ENCODE measurements at regions not wholly inside any gene's neighbourhood (a gene's known extent, or its start where the extent isn't known, plus 50 kb on each side); places are given as distances from the start of the nearest gene placed in this dataset.

DNA sequence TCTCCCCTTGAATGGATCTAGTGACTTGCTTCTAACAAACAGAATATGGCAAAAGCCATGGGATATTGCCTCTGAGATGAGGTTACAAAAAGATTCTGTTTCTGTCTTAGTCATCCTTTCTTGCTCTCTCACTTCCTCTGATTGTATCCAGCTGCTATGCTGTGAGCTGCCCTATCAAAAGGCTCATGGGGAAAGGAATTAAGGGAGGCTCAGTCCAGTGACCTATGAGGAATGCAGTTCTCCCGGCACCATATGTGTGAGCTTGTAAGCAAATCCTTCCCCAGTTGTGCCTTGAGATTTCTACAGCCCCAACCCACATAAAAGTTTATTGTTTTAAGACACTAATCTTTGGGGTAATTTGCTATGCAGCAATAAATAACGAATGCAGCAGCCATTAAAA is 183.1 kb downstream of the KLHL28 start (continued):
- TF ChIP-seq, protein P1, sequence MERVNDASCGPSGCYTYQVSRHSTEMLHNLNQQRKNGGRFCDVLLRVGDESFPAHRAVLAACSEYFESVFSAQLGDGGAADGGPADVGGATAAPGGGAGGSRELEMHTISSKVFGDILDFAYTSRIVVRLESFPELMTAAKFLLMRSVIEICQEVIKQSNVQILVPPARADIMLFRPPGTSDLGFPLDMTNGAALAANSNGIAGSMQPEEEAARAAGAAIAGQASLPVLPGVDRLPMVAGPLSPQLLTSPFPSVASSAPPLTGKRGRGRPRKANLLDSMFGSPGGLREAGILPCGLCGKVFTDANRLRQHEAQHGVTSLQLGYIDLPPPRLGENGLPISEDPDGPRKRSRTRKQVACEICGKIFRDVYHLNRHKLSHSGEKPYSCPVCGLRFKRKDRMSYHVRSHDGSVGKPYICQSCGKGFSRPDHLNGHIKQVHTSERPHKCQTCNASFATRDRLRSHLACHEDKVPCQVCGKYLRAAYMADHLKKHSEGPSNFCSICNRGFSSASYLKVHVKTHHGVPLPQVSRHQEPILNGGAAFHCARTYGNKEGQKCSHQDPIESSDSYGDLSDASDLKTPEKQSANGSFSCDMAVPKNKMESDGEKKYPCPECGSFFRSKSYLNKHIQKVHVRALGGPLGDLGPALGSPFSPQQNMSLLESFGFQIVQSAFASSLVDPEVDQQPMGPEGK (CRISPR knock-in tag; IDR thresholded peaks at IDR 0.05) = no peak
- no peak for TF ChIP-seq BRD4 (CRISPR knock-in tag; IDR thresholded peaks at IDR 0.05)
- TF ChIP-seq, protein P2, sequence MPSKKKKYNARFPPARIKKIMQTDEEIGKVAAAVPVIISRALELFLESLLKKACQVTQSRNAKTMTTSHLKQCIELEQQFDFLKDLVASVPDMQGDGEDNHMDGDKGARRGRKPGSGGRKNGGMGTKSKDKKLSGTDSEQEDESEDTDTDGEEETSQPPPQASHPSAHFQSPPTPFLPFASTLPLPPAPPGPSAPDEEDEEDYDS (CRISPR knock-in tag; IDR thresholded peaks at IDR 0.05) = no peak
- TF ChIP-seq, protein P3, sequence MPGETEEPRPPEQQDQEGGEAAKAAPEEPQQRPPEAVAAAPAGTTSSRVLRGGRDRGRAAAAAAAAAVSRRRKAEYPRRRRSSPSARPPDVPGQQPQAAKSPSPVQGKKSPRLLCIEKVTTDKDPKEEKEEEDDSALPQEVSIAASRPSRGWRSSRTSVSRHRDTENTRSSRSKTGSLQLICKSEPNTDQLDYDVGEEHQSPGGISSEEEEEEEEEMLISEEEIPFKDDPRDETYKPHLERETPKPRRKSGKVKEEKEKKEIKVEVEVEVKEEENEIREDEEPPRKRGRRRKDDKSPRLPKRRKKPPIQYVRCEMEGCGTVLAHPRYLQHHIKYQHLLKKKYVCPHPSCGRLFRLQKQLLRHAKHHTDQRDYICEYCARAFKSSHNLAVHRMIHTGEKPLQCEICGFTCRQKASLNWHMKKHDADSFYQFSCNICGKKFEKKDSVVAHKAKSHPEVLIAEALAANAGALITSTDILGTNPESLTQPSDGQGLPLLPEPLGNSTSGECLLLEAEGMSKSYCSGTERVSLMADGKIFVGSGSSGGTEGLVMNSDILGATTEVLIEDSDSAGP (CRISPR knock-in tag; IDR thresholded peaks at IDR 0.05; ENCODE audit: borderline replicate concordance) = no peak
- no peak for TF ChIP-seq KAT2B (IDR thresholded peaks at IDR 0.05; ENCODE audit: borderline replicate concordance, low read depth, low read length)
- TF ChIP-seq ZNF879 (CRISPR knock-in tag; IDR thresholded peaks at IDR 0.05) = no peak
- TF ChIP-seq ATF1 (CRISPR knock-in tag; IDR thresholded peaks at IDR 0.05) = no peak
- TF ChIP-seq PAWR (CRISPR knock-in tag; IDR thresholded peaks at IDR 0.05; ENCODE audit: borderline replicate concordance) = no peak
- no peak for TF ChIP-seq ZNF33B (CRISPR knock-in tag; IDR thresholded peaks at IDR 0.05)
- TF ChIP-seq NCOA5 (CRISPR knock-in tag; IDR thresholded peaks at IDR 0.05) = no peak
- TF ChIP-seq ARNTL (CRISPR knock-in tag; IDR thresholded peaks at IDR 0.05) = no peak

DNA sequence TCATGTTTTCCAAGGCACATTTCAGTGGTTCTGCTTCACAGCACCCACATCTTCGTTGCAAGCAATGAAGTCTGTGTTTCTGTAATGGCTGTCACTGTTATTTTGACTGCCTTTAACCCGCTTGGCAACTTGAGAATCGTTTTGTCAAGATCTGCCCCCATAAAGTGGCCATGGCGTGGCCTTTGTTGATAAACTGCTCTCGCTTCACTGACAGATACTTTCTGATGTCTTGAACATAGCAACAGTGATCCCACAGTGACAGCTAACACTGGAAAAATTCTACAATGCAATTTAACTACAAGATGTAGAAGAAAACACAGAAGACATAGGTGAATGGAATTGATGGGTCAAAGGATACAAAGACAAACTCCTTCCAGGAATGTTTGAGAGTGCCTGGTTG is 184.2 kb downstream of the KLHL28 start:
- Histone ChIP-seq H3K4me3 (replicated peaks in 1 of 3; ENCODE audit: insufficient read depth in 1 of 3, low read depth in 2 of 3, low read length in 3 of 3) (no peak overlapping the region), H3K27ac (ENCODE audit: extremely low read length, insufficient read depth, low read length) (no peak overlapping the region), H3K9ac (ENCODE audit: insufficient read depth, low read depth, low read length) (no peak overlapping the region), H3K36me3 (replicated peaks in 1 of 2; ENCODE audit: control insufficient read depth in 1 of 2, insufficient read depth in 2 of 2, low read length in 2 of 2) (no peaks in the 10 kb centered on the region), H3K4me1 (ENCODE audit: insufficient read depth, low read length) (no peaks in the 10 kb centered on the region), H4K20me1 (ENCODE audit: insufficient read depth, low read length) (no peaks in the 10 kb centered on the region), H3K9me3 (ENCODE audit: low read length) (no peaks in the 10 kb centered on the region), H3K79me2 (ENCODE audit: insufficient read depth, low read length) (no peaks in the 10 kb centered on the region), H2AFZ (ENCODE audit: low read length) (no peak overlapping the region), H3K4me2 (ENCODE audit: low read depth, low read length) (no peak overlapping the region), H3K27me3 (ENCODE audit: control insufficient read depth in 1 of 2, insufficient read depth in 2 of 2, low read length in 2 of 2) (no peaks in the 10 kb centered on the region)
- DNase-seq (ENCODE audit: low spot score) (no peak), FAIRE-seq (no peak), ATAC-seq (no peak)
- POLR2A ChIA-PET = no interaction called here
- WGBS (ENCODE audit: low lambda C conversion rate) = 2% methylated on average over 5 of the region's 5 CpGs
- CTCF ChIA-PET (ENCODE audit: low intra/inter-chr PET ratio, low total read pairs) = no interaction called here
- TF ChIP-seq HOXA7 (CRISPR knock-in tag; IDR thresholded peaks at IDR 0.05) = no peak
- TF ChIP-seq TMF1 (CRISPR knock-in tag; IDR thresholded peaks at IDR 0.05; ENCODE audit: low read depth) = no peak
- TF ChIP-seq, protein P4, sequence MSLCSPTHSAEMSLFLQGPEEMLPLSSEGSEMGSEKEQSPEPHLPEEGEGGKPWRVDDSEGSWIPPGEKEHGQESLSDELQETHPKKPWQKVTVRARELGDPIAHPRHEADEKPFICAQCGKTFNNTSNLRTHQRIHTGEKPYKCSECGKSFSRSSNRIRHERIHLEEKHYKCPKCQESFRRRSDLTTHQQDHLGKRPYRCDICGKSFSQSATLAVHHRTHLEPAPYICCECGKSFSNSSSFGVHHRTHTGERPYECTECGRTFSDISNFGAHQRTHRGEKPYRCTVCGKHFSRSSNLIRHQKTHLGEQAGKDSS (CRISPR knock-in tag; IDR thresholded peaks at IDR 0.05; ENCODE audit: borderline replicate concordance, low read depth) = no peak
- no peak for TF ChIP-seq RFXANK (CRISPR knock-in tag; IDR thresholded peaks at IDR 0.05)
- TF ChIP-seq ZNF749 (CRISPR knock-in tag; IDR thresholded peaks at IDR 0.05; ENCODE audit: borderline replicate concordance) = no peak
- TF ChIP-seq, protein P5, sequence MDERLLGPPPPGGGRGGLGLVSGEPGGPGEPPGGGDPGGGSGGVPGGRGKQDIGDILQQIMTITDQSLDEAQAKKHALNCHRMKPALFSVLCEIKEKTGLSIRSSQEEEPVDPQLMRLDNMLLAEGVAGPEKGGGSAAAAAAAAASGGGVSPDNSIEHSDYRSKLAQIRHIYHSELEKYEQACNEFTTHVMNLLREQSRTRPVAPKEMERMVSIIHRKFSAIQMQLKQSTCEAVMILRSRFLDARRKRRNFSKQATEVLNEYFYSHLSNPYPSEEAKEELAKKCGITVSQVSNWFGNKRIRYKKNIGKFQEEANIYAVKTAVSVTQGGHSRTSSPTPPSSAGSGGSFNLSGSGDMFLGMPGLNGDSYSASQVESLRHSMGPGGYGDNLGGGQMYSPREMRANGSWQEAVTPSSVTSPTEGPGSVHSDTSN (CRISPR knock-in tag; IDR thresholded peaks at IDR 0.05) = no peak
- TF ChIP-seq ZNF788 (CRISPR knock-in tag; IDR thresholded peaks at IDR 0.05; ENCODE audit: borderline replicate concordance) = no peak
- in situ Hi-C loops (cut with HindIII; ENCODE audit: extremely low pct_ligation_motif_present, low pct_unique_long_range_greater_than_20kb) = no loop called here
- no TSS peak for BruUV-seq (replicated peaks)
- intact Hi-C loops (cut with micrococcal nuclease; ENCODE audit: unreplicated experiment) = no loop called here

All from HepG2 (cell line).